HG03457 (cell line): ENCODE measurements at regions not wholly inside any gene's neighbourhood (a gene's known extent, or its start where the extent isn't known, plus 50 kb on each side); places are given as distances from the start of the nearest gene placed in this dataset.

Experiments
- ATAC-seq: cut with Tn5 transposase; IDR thresholded peaks from one replicate; pipeline ENCODE4 v1.9.1; 2021; ENCODE audit warnings: moderate number of reproducible peaks; ENCODE audit not compliant: unreplicated experiment

GRCh38 chr11:42257534-42257933 is 798.1 kb upstream of the LRRC4C start:
- ATAC-seq, result no peak

GRCh38 chr11:42265072-42265471 is 805.6 kb upstream of the LRRC4C start:
- no peak for ATAC-seq

- no peak for ATAC-seq
These were observed 811.9 kb upstream of the LRRC4C start for GRCh38 chr11:42271306-42271705.

GRCh38 chr11:42273977-42274376 is 814.5 kb upstream of the LRRC4C start:
- no peak for ATAC-seq

DNA sequence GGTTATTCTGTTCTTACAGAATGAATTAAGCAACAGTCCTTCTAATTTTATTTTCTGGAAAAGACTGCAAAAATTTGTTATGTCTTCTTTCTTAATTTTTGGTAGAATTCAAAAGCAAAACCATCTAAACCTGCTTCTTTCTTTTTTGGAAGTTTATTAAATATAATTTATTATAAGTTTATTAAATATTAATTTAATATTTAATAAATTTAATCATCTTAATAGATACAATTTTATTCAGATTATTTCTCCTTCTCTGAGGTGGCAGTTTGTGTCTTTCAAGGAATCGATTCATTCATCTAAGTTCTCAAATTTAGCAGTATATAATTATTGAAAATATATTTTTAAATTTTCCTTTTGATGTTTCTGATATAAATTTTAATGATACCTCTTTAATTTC is 837.5 kb upstream of the LRRC4C start:
- ATAC-seq, result no peak

GRCh38 chr11:42299780-42300179 is 840.3 kb upstream of the LRRC4C start:
- no peak for ATAC-seq

GRCh38 chr11:42301777-42302176 is 842.3 kb upstream of the LRRC4C start:
- no peak for ATAC-seq

GRCh38 chr11:42311514-42311913 is 852.1 kb upstream of the LRRC4C start:
- no peak for ATAC-seq

DNA sequence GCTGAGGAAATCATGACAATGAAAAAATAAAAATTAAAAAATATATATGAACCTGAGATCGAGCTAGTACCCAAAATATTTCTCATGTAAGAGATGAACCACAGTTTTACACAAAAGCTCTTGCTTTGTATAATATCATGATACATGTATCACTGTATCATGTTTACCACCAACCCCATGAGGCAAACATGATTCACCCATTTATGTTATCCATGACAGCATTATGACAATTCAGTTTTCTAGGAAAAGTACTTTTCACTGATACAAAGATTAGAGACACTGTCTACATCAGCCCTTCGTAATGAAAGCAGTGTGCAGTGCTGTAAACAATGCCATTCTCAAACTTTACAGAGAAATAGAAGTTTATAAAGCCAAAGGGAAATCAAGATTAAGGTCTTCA is 852.5 kb upstream of the LRRC4C start:
- no peak for ATAC-seq

DNA sequence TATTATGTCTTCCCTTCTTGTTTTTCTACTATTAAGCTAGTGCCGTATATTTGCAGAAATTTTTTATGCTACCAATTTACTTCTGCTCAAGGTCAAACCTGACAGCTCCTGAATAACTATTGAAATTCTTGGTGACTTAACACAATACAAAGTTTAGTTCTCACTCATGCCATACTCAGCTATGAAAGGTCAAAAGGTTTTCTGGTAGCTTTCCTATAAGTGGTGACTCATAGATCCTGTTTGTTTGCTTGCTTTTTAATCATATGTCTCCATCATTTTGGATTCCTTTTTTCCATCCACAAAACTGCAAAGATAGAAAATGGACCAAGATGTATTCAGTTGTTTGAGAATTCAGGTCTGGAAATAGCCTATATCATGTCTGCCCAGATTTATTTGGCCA is 855.8 kb upstream of the LRRC4C start:
- no peak for ATAC-seq

- ATAC-seq, result no peak
These were observed 856.4 kb upstream of the LRRC4C start for GRCh38 chr11:42315846-42316245.

DNA sequence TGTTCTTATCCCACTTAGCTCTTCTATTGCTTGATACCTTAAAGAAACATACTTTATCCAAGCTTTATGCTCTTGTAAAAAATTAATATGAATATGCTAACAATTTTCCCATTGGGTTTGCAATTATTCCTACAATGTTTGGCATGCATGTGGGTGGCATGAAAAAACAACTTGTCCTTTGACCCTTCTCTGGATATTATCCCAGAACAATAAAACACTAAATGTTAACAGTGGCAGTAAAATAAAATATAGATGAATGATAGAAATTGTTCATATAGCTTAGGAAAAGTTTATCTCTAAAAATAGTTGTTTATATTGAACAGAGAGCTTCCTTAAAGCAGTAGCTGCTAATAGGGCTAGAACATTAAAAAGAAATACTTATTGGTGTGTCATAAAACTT is 860.5 kb upstream of the LRRC4C start:
- ATAC-seq, result no peak

DNA sequence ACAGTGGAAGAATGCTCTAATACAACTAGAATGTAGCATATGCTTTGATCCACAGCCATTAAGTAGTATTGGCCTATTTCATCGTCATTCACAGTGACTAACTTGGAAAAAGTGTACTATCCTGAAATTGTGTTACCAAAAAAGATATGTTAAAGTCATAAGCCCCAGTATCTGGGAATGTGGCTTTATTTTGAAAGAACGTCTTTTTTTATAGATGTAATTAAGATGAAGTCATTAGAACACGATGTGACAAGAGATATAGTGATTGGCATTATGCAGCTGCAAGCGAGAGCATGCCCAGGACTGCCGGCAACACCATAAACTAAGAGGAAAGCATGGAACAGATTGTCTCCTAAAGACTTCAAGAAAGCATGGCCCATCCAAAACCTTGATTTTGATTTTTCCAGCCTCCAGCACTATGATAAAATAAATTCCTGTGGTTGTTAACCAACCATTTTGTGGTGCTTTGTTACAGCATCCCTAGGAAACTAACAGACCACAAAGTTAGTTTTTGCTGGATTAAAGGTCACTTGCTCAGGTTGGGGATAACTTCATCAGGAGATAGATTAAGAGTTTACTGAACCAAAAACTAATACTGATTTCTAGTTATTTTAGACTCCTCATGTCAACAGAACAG is 870.6 kb upstream of the LRRC4C start:
- ATAC-seq, result no peak

GRCh38 chr11:42337786-42338455 is 878.5 kb upstream of the LRRC4C start:
- no peak for ATAC-seq

DNA sequence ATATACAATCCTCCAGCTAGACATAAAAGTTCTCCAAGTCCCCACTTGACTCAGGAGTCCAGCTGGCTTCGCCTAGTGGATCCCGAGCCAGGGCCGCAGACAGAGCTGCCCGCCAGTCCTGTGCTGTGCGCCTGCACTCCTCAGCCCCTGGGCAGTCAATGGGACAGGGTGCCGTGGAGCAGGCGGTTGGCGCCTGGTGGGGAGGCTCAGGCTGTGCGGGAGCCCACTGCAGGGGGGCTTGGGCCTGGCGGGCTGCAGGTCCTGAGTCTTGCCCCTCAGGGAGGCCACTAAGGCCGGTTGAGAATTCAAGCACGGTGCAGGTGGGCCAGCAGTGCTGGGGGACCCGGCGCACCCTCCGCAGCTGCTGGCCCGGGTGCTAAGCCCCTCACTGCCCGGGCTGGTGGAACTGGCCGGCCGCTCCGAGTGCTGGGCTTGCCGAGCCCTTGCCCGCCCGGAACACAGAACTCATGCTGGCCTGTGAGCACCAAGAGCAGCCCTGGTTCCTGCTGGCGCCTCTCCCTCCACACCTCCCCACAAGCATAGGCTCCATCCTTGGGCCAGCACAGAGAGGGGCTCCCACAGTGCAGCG is 884.8 kb upstream of the LRRC4C start:
- no peak for ATAC-seq

DNA sequence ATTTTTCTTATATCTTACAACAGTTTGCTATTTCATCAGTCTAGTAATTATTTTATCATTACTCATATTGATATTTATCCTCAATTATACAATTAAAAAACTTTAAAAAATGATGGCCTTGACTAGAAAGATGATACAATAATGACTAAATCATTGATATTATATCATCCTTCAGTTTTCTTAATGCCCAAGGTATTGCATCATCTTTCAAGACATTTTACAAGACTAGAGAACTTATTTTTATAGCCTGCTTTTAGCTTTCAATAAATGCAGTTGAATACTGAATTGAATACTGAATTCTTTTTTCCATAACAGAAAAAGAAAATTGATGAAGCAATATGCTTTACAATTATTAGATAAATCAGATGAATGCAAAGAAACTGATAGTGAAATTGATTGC is 886.5 kb upstream of the LRRC4C start:
- ATAC-seq, result no peak

DNA sequence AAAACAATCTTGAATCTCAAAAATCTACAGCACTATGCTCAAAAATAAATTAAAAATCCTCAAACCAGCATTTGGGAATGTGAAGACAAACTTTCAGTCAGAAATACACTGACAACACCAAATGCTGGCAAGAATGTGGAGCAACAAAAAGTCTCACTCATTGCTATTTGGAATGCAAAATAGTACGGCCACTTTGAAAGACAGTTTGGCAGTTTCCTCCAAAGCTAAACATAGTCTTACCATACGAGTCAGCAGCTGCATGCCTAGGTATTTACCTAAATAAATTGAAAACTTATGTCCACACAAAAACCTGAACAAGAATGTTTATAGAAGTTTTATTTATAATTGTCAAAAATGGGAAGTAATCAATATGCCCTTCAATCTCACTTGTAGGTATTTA is 904.2 kb upstream of the LRRC4C start:
- ATAC-seq, result no peak

DNA sequence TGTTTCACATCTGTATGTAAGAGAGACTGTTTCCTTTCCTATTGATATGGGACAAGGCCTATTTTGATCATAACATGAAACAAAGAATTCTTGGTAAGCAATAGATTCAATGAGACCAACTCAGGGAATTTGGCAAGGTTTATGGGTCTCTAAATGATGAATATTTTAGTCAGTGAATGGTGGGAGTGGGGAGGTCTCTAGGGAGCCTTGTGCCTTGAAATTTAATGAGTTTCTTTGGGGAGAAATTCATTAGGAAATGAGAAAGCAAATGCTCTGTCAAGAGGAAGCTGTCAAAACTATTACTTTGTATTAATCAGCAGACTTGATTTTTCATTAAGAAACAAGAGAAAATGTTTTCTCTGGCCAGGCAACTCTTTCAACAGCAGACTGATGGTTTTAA is 921.7 kb upstream of the API5 start:
- no peak for ATAC-seq

DNA sequence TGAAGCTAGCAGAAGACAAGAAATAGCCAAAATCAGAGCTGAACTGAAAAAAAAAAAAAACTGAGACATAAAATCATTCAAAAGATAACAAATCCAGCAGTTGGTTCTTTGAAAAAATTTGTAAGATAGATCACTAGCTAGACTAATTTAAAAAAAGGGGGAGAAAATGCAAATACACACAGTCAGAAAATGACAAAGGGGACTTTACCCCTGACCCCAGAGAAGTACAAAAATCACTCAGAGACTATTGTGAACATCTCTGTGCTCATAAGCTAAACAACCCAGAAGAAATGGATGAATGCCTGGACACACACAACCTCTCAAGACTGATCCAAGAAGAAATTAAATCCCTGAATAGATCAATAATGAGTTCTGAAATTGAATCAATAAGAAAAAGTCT is 914.3 kb upstream of the API5 start:
- ATAC-seq, result no peak

GRCh38 chr11:42407341-42407740 is 904.5 kb upstream of the API5 start:
- ATAC-seq, result no peak

DNA sequence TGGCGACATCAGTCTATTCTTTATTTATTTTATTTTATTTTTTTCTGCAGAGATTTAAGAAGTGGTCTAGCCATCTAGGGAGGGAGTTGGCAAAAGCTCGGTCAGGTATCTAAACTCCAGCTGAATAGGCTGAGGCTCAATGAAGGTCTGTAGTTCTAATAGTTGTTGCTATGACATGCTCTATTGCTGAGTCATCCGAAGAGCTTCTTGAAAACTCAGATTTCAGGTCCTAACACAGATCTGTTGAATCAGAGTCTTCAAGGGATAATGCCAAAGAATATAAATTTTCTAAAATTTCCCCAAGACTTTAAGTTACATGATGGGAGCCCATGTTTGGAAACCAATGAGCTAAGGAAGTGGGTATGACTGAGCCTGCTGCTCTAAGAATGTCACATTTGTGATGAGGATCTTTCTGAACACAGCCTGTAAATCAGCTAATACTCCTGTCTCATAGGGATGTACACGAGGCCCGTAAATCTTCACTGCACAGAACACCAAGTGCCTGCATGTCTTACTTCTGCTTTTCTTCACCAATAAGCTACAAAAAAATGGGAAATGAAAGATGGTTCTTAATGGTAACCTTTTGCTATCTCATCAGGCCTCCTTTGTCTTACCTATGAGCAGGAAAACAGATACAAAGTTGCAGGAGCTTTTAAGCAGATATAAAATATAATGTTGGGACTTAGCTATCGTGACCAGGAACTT is 901.4 kb upstream of the API5 start:
- no peak for ATAC-seq

- no peak for ATAC-seq
These were observed 899.2 kb upstream of the API5 start for GRCh38 chr11:42412590-42412989.
